ENCODE measurements at regions not wholly inside any gene's neighbourhood (a gene's known extent, or its start where the extent isn't known, plus 50 kb on each side); places are given as distances from the start of the nearest gene placed in this dataset.

DNA sequence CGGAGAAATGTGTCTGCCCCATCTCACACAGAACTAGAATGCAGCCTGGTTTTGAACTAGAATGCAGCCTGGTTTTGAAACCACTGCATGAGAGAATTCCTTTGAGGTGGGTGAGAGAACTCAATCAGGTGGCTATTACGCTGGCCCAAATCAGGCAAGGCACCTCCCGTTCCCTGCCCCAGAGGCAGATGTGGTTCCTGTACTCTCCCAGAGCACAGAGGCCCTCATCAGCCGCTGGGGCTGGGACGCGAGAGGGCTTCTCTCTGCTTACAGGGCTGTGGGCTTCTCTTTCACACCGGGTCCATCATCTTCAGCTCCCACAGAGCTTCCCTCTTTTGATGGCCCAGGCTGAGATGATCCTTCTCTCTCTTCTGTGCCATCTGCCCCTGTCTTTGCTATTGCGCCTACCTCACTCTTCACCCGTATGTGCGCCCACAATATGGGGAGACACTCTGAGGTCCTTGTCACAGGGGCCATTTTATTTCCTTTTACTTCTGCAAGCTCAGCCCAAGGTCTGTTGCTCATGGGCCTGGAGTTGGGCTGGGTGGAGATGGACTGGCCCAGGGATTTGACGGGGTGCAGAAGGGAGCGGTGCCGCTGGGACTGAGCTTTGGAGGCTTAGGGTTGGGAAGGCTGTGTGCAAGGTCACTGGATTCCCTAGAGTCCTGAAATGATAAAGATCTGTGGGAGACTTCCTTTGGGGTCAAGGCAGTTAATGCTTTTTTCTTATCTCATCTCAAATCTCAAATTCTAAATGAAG, 84.4 kb upstream of the HS6ST1 start:
- no peak for DNase-seq (ENCODE audit: low read depth in 2 of 2)
- TF ChIP-seq, protein P1, sequence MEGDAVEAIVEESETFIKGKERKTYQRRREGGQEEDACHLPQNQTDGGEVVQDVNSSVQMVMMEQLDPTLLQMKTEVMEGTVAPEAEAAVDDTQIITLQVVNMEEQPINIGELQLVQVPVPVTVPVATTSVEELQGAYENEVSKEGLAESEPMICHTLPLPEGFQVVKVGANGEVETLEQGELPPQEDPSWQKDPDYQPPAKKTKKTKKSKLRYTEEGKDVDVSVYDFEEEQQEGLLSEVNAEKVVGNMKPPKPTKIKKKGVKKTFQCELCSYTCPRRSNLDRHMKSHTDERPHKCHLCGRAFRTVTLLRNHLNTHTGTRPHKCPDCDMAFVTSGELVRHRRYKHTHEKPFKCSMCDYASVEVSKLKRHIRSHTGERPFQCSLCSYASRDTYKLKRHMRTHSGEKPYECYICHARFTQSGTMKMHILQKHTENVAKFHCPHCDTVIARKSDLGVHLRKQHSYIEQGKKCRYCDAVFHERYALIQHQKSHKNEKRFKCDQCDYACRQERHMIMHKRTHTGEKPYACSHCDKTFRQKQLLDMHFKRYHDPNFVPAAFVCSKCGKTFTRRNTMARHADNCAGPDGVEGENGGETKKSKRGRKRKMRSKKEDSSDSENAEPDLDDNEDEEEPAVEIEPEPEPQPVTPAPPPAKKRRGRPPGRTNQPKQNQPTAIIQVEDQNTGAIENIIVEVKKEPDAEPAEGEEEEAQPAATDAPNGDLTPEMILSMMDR (IDR thresholded peaks at IDR 0.05; ENCODE audit: low read depth, low read length): no peak
- no peak overlapping the region for H3K4me3 ChIP-seq (replicated peaks in 1 of 2; ENCODE audit: low read depth in 2 of 2, low read length in 2 of 2)

DNA sequence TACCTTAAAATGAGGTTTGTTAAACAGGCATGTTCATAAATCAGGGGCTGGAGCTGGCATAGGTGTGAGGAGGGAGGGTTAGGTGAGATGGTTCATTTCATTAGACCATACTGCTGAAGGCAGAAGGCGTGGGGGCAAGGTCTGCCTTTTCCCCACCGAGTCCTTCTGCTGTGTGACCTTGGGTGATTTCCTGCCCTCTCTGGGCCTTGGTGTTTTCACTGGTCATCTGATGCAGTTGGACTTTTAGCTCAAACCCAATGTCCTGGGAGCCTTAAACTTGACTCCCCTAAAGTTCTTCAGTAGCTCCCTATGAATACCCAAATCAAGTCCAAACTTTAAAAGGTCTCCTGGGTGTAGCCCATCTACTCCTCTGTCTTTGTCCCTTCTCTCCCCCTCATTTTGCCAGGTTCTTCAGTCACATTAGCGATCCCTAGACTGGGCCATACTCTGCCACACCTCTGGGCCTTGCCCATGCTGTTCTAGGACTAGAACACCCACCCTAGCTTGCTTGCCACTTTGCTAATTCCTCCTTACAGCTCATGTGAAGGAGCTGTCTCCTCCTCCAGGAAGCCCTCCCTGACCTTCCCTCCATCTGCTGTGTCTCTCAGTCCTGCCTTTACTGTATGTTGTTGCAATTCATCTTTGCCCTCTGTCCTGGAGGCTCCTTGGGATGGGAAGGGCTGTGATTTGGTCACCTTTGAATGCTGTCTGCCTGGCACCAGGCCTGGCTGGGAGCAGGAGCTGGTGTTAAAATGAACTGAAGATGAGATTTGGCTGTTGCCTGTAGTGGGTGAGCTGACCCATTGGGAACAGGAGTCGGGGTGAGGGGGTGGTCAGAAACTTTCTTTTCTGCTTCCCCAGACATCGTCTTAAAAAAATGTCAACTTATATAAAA, 85.4 kb upstream of the HS6ST1 start:
- no peak overlapping the region for H3K4me3 ChIP-seq (replicated peaks in 1 of 2; ENCODE audit: low read depth in 2 of 2, low read length in 2 of 2)
- no peak for DNase-seq (ENCODE audit: low read depth in 2 of 2)
- TF ChIP-seq, protein P1 (IDR thresholded peaks at IDR 0.05; ENCODE audit: low read depth, low read length): no peak

DNA sequence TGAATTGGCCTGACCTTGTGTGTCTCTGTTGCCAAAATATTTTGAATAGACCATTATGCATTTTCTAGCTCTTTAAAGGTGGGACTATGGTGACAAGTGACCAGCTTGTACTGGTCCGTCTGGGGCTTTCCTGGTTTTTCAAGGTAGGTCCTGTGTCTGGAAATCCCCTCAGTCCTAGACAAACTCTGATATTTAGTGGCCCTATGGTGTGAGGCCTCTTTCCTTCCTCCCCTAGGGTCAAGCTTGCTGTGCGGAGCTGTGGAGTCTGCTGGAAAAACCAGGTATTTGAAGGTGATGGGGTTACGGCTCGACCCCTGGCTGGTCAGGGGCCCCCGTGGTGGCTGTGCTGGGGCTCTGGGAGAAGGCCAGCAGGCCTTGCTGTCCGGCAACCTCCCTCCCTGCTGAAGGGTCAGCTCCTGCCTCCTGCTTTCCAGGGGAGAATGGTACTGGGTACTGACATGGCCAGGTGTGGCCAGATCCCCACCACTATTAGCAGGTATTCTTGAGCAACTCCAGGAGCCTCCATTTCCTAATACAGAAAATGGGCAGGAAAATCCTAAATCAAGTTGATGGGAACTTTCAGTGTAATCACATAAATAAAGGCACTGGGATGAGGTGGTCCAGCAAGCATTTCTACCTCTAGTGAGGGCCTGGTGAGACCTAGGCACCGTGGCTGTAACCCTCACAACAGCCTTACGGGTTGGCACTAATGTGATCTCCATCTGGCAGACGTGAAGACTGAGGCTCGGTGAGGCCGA, 86.2 kb upstream of the HS6ST1 start:
- TF ChIP-seq, protein P1 (IDR thresholded peaks at IDR 0.05; ENCODE audit: low read depth, low read length): no peak
- DNase-seq (ENCODE audit: low read depth in 2 of 2): no peak
- no peak overlapping the region for H3K4me3 ChIP-seq (replicated peaks in 1 of 2; ENCODE audit: low read depth in 2 of 2, low read length in 2 of 2)

DNA sequence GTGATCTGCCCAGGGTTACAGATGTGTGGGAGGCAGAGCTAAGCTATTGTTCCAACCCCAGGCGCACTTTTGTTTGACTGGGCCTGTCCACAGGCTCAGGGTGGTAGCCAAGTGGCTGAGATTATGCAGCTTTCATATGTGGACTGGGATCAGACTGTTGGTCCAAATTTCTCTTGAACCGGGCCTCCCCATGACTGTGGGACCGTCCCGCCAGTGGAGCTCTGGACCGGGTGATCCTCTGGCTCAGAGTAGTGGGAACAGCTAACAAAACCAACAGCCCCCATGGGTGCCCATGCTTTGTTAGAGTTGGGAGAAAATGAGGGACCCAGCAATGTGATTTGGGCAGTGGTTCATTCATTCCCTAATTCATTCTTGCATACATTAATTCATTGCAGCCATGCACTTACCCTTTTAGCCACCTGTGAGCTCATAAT, 86.8 kb upstream of the HS6ST1 start:
- no peak overlapping the region for H3K4me3 ChIP-seq (replicated peaks in 1 of 2; ENCODE audit: low read depth in 2 of 2, low read length in 2 of 2)
- TF ChIP-seq, protein P1 (IDR thresholded peaks at IDR 0.05; ENCODE audit: low read depth, low read length): no peak
- DNase-seq (ENCODE audit: low read depth in 2 of 2): no peak

DNA sequence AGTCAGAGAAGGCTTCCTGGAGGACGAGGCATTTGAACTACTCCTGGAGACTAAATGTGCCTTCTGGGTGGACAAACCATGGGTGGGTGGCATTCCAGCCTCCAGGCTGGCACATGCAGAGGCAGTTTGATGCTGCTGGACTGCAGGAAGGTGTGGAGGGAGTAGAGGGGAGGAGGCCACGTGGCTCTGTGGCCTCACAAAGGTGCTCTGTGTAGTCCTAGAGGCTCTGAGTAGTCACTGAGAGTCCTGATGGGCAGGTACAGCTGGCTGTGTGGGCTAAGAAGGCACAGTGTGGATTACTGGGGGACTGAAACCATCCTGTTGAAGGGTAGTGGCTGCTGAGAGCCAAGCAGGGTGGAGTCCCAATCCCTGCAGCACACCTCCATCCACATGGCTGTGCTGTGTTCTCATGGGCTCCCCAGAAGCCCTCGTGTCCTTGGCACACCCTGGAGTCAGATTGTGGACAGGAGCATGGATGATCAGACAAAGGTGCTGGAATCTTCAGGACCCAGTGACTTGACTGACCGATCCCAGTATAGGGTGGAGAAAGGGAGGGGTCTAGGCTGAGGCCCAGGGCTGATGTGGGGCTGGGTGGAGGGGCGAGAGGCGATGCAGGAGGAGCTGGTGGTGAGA, 87.4 kb upstream of the HS6ST1 start:
- DNase-seq (ENCODE audit: low read depth in 2 of 2): no peak
- TF ChIP-seq, protein P1 (IDR thresholded peaks at IDR 0.05; ENCODE audit: low read depth, low read length): no peak
- no peak overlapping the region for H3K4me3 ChIP-seq (replicated peaks in 1 of 2; ENCODE audit: low read depth in 2 of 2, low read length in 2 of 2)
